ENCODE measurements at regions not wholly inside any gene's neighbourhood (a gene's known extent, or its start where the extent isn't known, plus 50 kb on each side); places are given as distances from the start of the nearest gene placed in this dataset.

GRCh38 chr5:105687493-105687892, 1983.2 kb downstream of the EFNA5 start:
- Histone ChIP-seq H3K27me3 (no peaks in the 10 kb centered on the region), H3K36me3 (no peaks in the 10 kb centered on the region), H3K9me3 (no peaks in the 10 kb centered on the region), H3K4me1 (no peaks in the 10 kb centered on the region), H3K4me3 (no peak overlapping the region), H3K27ac (no peak overlapping the region)
- 58 to 72% (median 65%) methylated on average over 3 of the region's 3 CpGs for WGBS, 5 donors
- no peak for DNase-seq
- no peak for TF ChIP-seq EP300 (IDR thresholded peaks at IDR 0.05)
- no peak for TF ChIP-seq POLR2A (IDR thresholded peaks at IDR 0.05)
- TF ChIP-seq POLR2AphosphoS5 (IDR thresholded peaks at IDR 0.05): no peak
- TF ChIP-seq, protein P1, sequence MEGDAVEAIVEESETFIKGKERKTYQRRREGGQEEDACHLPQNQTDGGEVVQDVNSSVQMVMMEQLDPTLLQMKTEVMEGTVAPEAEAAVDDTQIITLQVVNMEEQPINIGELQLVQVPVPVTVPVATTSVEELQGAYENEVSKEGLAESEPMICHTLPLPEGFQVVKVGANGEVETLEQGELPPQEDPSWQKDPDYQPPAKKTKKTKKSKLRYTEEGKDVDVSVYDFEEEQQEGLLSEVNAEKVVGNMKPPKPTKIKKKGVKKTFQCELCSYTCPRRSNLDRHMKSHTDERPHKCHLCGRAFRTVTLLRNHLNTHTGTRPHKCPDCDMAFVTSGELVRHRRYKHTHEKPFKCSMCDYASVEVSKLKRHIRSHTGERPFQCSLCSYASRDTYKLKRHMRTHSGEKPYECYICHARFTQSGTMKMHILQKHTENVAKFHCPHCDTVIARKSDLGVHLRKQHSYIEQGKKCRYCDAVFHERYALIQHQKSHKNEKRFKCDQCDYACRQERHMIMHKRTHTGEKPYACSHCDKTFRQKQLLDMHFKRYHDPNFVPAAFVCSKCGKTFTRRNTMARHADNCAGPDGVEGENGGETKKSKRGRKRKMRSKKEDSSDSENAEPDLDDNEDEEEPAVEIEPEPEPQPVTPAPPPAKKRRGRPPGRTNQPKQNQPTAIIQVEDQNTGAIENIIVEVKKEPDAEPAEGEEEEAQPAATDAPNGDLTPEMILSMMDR (IDR thresholded peaks at IDR 0.05): no peak
- intact Hi-C loops (cut with DNase I; ENCODE audit: low total_unique reads): no loop called here

GRCh38 chr5:105685884-105686283, 1984.9 kb downstream of the EFNA5 start:
- H3K4me1 ChIP-seq: no peaks in the 10 kb centered on the region
- no peaks in the 10 kb centered on the region for H3K36me3 ChIP-seq
- no peaks in the 10 kb centered on the region for H3K9me3 ChIP-seq
- intact Hi-C loops (cut with DNase I; ENCODE audit: low total_unique reads): no loop called here
- no peak for DNase-seq
- no peak overlapping the region for H3K27ac ChIP-seq
- no peak overlapping the region for H3K4me3 ChIP-seq
- no peaks in the 10 kb centered on the region for H3K27me3 ChIP-seq
- WGBS, 5 donors: 89 to 94% (median 93%) methylated on average over 5 of the region's 5 CpGs
- TF ChIP-seq EP300 (IDR thresholded peaks at IDR 0.05) (no peak), POLR2A (IDR thresholded peaks at IDR 0.05) (no peak), POLR2AphosphoS5 (IDR thresholded peaks at IDR 0.05) (no peak)
- TF ChIP-seq, protein P1 (IDR thresholded peaks at IDR 0.05): no peak

DNA sequence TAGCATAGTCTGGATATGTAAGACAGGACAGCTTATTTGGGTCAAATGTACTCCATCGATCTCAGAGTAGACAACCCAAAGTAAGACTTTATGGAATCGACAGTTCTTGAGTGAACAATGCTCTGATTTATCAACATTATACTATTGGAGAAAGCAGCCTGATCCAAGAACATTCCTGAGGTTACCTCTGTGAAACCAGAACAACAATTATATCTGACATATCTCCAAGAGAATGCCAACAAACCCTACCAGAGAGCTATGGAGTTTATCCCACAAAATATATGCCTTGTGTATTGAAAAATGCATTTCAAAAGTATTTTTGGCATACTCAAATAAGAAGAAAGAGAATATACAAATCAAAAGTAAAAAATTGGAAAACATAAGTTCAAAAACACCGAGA, 1985.9 kb downstream of the EFNA5 start:
- TF ChIP-seq POLR2AphosphoS5 (IDR thresholded peaks at IDR 0.05): no peak
- TF ChIP-seq, protein P1 (IDR thresholded peaks at IDR 0.05): no peak
- no peak for TF ChIP-seq POLR2A (IDR thresholded peaks at IDR 0.05)
- no peak for TF ChIP-seq EP300 (IDR thresholded peaks at IDR 0.05)
- Histone ChIP-seq H3K4me1 (no peaks in the 10 kb centered on the region), H3K27ac (no peak overlapping the region), H3K27me3 (no peaks in the 10 kb centered on the region), H3K4me3 (no peak overlapping the region), H3K9me3 (no peaks in the 10 kb centered on the region), H3K36me3 (no peaks in the 10 kb centered on the region)
- intact Hi-C loops (cut with DNase I; ENCODE audit: low total_unique reads): no loop called here
- 75 to 91% (median 89%) methylated on average over 3 of the region's 3 CpGs for WGBS, 5 donors
- DNase-seq: no peak

DNA sequence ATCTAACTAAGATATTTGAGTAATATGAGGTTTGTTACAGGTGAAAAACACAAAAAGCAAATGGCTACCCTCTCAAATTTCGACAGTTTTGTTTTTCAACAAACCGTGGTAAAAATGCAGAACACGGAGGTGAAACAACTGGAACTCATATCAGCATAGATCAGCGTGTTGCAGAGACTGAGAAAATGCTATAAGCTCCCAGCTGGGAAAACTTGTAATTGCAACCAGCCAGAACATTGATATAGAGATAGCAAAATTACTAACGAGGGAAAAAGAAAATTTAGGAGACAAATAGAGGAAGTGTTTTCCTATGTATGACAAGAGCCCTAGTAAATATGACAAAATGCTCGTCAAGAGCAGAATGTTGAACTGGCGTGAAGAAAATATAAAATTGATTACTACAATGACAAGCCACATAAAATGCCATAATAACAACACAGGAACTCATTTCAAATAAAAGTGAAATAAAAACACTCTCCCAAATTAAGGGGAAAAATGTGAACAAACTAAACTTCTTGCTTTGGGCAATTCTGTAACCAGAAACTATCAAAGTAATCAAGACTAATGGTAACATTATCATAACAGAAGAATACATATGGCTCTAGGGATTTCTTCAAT, 1989.8 kb downstream of the EFNA5 start:
- H3K4me1 ChIP-seq: no peaks in the 10 kb centered on the region
- TF ChIP-seq EP300 (IDR thresholded peaks at IDR 0.05) (no peak), POLR2AphosphoS5 (IDR thresholded peaks at IDR 0.05) (no peak), POLR2A (IDR thresholded peaks at IDR 0.05) (no peak)
- TF ChIP-seq, protein P1 (IDR thresholded peaks at IDR 0.05): no peak
- H3K36me3 ChIP-seq: no peaks in the 10 kb centered on the region
- 67 to 73% (median 70%) methylated on average over 7 of the region's 7 CpGs for WGBS, 5 donors
- H3K27ac ChIP-seq: no peak overlapping the region
- no peak for DNase-seq
- no peaks in the 10 kb centered on the region for H3K9me3 ChIP-seq
- intact Hi-C loops (cut with DNase I; ENCODE audit: low total_unique reads): no loop called here
- H3K27me3 ChIP-seq: no peaks in the 10 kb centered on the region
- H3K4me3 ChIP-seq: no peak overlapping the region

Data from stomach (tissue), 8 donors.